NT2/D1 (cell line): ENCODE measurements at regions not wholly inside any gene's neighbourhood (a gene's known extent, or its start where the extent isn't known, plus 50 kb on each side); places are given as distances from the start of the nearest gene placed in this dataset.

Source experiments
- SUZ12 ChIP-seq: IDR thresholded peaks from 2 replicates; pipeline ENCODE4 v1.6.1; 2011; ENCODE audit not compliant: insufficient read length, insufficient read depth; ENCODE audit errors: extremely low read depth
- YY1 ChIP-seq: IDR thresholded peaks from 2 replicates; pipeline ENCODE4 v1.6.1; 2011; ENCODE audit not compliant: insufficient read length, insufficient read depth
- ZNF274 ChIP-seq: IDR thresholded peaks from 2 replicates; pipeline ENCODE4 v1.6.1; 2011; ENCODE audit warnings: mild to moderate bottlenecking, low read depth, low read length

DNA sequence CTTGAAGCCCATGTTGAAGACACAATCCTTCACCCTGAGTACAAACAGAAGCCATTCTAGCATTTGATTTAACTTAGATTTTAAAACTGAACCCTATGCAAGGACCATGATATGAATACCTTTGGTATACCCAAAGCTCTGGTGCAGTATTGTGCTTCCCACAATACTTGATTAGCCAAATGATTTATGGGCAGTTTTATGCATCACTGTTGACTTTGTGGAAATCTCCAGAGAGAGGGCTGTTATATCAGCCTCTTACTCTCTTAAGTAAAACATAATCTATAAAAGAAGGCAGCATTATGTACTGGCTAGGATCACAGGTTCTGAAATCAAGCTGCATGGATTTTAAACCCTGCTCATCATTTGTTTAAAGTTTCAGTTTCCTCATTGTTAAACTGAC lies 762.8 kb downstream of the EFNA5 start:
- TF ChIP-seq ZNF274 (no peak), YY1 (no peak), SUZ12 (no peak)
